ENCODE measurements at regions not wholly inside any gene's neighbourhood (a gene's known extent, or its start where the extent isn't known, plus 50 kb on each side); places are given as distances from the start of the nearest gene placed in this dataset.

GRCh38 chr1:99361406-99361805, 97.1 kb downstream of the PLPPR4 start:
- TF ChIP-seq FLYWCH1 (CRISPR knock-in tag; IDR thresholded peaks at IDR 0.05) (no peak), IRF9 (CRISPR knock-in tag; IDR thresholded peaks at IDR 0.05; ENCODE audit: borderline replicate concordance) (no peak), NFE2L2 (IDR thresholded peaks at IDR 0.05; ENCODE audit: low read length) (no peak)
